HG02981 (cell line): ENCODE measurements at regions not wholly inside any gene's neighbourhood (a gene's known extent, or its start where the extent isn't known, plus 50 kb on each side); places are given as distances from the start of the nearest gene placed in this dataset.
"Not testable (repeated sequence)": the region's sequence is repeated elsewhere in the genome, so short reads cannot be mapped to it uniquely, and the experiment has no call there.

Experiments
- ATAC-seq: cut with Tn5 transposase; IDR thresholded peaks from one replicate; pipeline ENCODE4 v1.9.1; 2021; ENCODE audit warnings: mild to moderate bottlenecking, moderate library complexity; ENCODE audit not compliant: unreplicated experiment

DNA sequence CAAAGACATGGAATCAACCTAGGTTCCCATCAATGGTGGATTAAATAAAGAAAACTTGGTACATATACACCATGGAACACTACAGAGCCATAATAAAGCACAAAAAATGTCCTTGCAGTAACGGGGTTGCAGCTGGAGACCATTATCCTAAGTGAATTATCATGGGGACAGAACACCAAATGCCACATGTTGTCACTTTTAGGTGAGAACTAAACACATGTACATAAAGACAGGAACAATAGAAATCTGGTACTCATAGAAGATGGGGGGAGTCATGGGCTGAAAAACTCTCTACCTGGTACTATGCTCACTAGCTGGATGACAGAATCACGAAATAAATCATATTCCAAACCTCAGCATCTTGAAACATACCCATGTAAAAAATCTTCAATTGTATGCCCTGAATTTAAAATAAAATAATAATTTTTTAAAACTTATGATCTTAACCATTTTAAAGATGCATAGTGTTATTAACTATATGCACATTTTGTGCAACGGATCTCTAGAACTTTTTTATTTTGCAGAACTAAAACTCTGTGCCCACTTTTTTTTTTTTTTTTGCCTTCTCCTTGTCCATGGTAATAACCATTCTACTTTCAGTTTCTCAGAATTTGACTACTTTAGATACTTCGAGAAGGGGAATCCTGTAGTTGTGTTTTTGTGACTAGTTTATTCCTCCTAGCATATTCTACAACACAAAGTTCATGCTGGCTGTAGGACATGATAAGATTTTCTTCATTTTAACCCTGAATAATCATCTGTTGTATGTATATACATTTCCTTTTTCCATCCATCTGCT is 1081.6 kb upstream of the ACO1 start:
- peak; percentile 61 for ATAC-seq

DNA sequence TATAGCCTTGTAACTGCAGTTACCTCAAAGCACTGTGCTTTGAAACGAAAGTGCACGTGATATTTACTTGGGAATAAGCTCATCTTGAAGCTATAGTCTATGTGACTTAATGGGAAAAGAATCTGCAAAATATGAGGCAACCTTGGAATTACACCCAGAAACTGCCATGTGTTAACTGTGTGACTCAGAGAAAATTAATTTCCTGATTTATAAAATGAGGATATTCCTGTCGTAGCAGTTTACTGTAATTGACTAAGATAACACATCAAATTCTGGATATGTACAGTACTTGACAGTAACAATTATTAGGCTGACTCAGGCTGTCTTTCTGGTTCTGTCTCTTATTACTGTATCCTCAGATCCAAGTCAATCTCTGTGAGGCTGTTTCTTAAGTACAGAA is 1079.9 kb upstream of the ACO1 start:
- no peak for ATAC-seq

DNA sequence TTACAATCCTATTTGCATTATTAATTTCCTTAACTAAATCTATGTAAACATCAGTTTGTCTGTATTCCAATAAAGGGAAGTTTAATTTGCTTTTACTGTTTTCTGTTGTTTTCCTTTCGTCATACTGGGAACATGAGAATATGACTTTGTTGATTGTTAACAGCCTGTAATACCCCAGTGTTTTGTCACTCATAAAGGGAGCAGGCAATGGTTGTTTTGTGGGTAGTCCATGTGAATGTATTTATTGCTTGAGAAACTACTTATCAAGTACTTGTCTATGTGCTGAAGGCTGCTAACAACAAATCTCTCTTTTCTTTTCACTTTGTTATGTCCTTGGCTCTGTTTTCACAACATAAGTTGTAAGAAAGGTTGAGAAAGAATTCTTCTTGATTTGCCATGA is 1070.2 kb upstream of the ACO1 start:
- ATAC-seq, result no peak

DNA sequence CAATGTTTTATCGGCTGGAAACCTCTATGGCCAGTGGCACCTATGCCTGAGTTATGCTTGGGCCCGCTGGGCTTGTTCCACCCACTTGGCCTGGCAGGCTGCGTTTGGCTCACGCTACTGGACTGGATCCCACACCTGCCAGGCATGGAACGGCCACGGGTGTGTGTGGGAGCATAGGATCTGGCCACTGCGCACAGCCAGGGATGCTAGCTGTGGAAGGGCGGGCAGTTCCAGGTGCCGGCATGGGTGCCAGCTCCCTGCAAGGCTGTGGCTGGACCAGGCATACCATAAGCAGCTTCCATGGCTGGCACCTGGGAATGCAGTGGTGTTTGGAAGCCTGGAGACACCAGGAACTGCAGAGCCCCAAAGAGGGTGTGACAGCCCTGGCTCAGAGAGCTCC is 1063.9 kb upstream of the ACO1 start:
- ATAC-seq, result no peak

DNA sequence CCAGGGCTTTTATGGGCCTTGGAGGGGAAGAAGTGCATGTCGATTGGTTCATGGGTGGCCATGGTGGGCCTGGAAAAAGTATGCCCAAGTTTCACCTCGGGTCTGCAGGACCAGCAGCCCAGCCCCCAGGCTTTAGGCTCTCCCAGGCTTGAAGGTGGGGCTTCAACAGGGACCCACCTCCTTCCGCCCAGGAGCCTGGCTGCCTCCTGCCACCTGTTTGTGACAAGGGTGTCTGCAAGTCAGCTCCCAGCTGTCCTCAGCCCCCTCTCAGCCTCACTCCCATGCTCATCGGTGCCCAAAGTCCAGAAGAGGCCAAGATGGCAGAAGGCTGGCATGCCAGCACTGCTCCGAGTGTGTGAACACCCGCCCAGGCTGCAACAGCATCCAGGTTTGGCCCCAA is 1063.2 kb upstream of the ACO1 start:
- ATAC-seq, result no peak

DNA sequence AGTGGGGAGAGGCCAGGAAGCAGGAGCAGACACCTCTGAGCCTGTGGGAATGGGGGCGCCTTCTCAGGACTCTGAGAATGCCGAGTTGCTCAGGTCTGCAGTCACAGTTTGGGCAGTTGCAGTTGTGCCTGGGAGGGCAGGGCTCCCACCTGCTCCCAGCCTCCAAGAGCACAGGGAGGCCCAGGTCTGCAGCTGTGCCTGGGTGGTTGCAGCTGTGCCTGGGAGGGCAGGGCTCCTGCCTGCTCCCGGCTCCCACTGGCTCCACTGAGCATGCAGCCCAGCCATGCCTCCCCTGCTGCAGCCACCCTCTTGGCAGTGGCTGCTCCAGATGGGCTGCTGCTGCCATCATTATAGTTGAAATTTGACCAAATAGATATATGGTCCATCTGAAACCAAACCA is 1062.8 kb upstream of the ACO1 start:
- no peak for ATAC-seq

DNA sequence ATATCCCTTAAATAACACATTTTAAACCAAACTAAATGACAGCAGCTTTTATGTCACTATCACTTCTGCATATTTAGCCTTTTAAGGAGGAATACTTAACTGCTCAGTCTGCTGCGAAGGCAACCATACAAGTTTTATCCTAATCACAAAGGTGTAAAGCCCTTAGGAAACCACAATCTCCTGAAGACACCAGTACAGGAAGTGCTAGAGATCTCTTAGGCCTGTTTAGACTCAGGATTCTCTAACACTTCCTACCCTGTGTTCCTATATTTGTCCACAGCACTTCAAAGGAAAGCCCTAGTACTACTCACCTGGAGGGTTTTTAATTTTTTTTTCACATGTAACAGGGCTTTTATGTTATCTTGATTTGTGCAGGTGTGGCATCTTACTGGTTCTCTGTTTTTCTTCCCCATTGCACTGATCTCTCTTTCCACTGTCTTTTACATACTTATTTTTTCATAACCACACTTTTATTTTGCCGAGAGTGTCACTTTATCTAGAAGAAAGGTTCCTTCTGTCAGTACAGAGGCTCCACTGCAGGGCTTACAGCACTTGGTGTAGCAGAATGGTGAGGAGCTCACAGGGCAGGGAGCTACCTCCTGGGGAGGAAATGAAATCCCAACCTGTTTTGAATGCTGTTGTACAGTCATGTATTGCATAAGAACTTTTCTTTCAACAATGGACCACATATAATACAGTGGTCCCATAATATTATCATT is 1060.6 kb upstream of the ACO1 start:
- no peak for ATAC-seq

DNA sequence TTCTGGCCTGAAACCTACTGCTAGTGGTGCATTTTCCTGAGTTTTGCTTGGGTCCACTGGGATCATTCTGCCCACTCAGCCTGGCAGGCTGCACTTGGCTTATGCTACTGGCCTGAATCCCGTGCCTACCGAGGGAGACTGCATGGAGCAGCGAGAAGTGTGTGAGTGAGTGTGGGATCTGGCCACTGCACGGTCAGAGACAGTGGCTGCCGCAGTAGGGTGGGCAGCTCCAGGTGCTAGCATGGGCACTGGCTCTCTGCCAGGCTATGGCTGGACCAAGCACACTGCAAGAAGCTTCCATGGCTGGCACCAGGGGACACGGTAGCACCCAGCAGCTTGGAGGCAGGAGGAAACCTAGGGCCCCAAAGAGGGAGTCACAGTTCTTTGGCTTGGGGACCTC is 1058.7 kb upstream of the ACO1 start:
- no peak for ATAC-seq

DNA sequence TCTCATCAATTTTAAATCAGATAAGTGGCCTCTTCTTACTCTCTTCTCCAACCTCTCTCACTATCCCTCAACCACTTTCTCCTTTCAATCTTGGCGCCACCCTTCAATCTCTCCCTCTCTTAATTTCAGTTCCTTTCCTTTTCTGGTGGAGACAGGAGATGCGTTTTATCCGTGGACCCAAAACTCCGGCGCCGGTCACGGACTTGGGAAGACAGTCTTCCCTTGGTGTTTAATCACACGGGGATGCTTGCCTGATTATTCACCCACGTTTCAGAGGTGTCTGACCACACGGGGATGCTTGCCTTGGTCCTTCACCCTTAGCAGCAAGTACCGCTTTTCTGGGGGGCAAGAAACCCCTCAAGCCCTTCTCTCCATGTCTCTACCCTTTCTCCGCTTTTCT is 1057.6 kb upstream of the ACO1 start:
- not testable (repeated sequence) for ATAC-seq

DNA sequence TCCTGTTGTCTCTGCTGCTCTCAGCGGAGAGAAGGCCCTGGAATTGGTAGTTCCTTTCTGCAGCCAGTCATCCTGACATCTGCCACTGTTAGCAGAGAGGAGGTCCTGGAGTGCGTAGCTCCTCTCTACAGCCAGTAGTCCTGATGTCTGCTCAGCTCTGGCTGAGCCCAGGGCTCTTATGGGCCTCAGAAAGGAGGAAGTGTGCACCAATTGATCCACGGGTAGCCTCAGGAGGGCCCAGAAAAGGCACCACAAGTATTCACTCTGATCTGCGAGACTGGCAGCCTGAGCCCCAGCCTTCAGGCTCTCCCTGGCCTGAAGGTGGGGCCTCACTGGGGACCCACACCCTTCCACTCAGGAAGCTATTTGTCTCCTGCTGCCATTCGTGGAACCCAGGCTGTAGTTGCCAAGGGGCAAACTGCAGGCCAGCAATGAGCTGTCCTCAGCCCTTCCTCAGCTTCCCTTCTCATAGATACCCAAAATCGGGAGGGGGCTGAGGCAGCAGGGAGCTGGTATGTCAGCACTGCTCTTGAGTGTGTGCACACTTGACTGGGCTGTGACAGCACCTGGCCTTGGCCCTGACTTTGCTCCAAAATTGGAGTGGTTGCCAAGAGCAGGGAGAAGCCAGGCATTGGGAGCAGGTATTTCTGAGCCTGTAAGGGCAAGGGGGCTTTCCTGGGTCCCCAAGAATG is 1049.5 kb upstream of the ACO1 start:
- ATAC-seq, result no peak

DNA sequence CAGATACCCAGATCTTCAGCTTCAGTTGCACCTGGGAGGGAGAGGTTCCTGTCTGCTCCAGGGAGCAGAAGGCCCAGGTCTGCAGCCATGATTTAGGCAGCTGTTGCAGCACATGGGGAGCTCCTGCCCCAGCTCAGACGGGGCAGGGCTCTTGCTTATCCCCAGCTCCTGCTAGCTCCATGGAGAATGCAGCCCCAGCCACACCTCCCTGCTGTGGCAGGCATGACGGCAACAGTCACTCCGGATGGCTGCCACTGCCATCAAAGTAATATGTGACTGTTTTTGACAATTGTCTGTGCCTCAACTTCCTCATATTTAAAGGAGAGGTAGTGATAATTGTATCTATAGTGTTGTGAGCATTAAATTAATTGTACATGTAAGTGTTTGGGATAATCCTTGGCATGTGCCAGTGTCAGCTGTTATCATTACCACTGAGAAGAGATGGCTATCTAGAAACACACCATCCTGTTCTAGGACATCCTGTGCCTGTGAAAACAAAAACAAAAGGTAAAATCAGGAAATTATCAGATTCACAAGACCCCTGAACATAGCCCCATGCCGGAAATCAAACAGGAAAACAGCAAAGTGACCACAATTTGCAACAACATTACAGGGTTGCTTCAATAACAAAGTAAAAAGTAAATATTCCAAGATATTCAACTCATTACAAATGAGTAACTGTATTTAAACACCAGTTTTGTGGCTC is 1048.8 kb upstream of the ACO1 start:
- ATAC-seq, result no peak

DNA sequence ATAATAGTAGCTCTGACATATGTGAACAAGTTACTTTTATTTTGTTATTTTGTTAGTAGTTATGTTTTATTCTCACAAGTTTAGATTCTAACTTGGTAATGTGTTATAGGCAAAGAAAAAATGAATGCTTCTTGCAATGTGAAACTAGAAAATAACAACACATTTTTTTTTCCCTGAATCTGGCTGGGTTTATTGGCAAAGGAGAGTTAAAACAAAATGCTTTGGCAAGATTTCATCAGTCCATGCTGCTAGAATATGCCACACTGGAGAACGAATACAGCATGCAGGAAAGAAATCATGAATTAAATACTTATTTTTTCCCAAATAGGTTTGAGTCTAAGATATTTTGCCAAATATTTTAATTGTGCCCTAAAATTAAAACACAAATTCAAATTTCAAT is 1048.1 kb upstream of the ACO1 start:
- ATAC-seq, result no peak

DNA sequence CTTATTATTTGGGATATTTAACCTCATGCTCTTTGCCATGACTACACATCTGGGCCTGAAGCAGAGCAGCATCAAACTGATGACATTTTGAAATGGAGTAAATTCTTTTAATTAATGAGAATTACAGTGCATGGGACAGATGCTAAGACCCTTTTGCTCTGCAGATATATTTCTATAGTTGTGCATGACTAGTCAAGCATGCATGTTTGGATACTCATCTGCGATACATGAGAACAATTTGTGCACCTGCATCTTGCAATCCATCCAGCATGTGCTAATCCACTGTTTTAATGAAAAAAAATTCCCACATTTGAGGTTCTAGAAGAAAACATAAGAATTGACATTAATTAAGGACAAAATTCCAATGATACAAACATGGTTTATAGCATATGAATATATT is 1047.6 kb upstream of the ACO1 start:
- no peak for ATAC-seq

DNA sequence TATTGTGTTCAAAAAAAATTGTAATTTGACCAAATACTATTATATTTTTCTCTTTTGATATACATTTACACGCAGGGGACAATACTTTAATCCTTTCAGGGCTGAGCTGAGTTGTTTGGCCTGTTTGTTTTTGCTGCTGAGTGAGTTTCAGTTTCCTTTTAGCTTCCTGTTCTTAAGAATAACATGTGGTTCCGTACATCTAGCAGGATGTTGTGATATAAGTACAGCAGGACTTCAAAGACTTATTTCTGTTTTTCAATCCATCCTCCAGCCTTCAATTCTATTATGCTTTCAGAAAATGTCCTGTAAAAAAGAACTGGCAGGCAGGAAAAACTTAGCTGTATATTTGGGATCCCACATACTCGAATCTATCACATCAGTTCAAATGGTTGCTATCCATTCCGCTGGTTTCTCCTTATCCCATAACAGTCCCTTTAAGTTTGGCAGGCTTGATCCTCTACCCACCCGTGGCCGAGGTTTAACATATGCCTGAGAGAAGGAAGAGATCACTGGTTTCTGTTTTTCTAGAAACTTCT is 1037.3 kb upstream of the ACO1 start:
- ATAC-seq, result peak; percentile 99

DNA sequence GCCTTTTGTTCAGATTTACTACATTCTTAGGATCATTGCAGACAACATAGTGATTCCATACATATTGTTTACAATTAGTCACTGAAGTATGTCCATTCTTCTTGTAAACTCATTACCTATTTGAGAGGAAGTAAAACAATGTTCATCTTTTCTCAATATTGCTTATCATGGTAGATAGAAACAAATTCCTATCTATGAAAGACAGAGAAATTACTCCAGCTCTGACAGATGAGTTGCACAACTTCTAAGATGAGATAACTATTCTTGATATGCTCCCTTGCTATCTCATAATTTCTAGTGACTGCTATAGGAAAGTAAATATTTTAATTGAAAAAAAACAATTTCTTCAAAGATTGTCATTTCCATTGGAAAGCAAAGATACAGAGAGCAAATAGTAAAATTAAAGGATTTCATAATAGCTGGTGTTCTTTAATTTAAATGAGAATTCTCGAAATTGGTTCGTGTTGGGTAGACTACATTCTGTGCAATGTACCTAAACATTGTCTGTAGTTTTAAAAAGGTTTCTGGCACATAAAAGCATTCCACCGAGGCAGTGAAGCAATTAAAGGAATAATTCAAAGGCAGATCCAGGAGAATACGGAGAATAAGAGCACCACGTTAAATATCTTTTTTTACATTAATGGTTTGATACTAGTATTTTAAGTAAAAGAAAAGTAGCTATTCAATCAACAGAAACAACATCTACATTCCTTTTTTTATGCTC is 1029.1 kb upstream of the ACO1 start:
- no peak for ATAC-seq

DNA sequence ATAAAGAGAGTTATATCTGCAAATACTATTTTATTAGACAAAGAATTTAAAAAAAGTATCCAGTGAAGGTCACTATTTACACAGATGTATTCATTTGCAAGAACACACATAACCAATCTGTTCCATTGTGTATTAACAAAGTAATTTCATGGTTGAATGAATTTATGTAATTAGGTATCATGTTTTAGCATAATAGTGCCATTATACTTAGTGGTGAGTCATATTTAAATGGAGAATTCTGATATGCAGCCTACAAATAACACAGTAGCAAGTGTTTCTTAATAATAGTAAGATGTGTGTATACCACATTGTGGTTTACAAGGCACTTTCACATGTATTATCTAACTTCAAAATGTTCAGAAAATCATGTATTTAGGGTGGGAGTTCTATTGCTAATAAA is 1028.5 kb upstream of the ACO1 start:
- no peak for ATAC-seq

DNA sequence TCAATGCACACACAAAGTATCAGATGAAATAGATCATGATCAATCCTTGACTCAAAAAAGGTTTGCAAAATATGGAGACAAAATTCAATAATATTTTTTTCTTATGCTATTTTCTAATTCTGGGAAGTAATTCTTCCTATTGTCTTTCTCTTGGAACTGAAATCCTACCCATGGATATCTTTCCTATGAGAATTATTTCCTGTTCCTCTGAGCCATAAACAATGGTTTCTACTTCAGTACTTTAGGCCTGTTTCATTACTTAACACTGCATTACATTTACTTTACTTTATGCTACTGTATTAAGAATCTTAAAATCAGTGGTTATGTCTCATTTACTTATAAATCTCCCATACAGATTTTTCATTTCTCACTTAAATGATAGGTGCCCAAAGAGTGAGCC is 1025.4 kb upstream of the ACO1 start:
- ATAC-seq, result no peak

DNA sequence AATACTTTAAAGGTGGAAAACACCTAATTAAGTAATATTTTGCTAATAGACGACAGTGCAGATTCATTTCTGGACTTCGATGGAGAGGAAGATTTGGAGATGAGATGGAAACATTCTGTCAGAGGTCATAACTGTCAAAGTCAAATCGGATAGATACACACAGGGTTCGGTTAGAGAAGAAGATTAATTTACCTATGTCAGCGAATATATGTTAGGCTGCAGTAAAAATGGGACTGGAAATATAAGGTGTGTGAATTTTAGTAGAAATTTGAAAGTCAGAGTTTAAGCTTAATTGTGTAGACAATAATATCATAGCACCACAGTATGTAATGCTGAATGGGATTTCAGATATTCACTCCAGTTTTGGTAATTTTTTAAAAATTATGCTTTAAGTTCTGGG is 1020.3 kb upstream of the ACO1 start:
- ATAC-seq, result no peak

DNA sequence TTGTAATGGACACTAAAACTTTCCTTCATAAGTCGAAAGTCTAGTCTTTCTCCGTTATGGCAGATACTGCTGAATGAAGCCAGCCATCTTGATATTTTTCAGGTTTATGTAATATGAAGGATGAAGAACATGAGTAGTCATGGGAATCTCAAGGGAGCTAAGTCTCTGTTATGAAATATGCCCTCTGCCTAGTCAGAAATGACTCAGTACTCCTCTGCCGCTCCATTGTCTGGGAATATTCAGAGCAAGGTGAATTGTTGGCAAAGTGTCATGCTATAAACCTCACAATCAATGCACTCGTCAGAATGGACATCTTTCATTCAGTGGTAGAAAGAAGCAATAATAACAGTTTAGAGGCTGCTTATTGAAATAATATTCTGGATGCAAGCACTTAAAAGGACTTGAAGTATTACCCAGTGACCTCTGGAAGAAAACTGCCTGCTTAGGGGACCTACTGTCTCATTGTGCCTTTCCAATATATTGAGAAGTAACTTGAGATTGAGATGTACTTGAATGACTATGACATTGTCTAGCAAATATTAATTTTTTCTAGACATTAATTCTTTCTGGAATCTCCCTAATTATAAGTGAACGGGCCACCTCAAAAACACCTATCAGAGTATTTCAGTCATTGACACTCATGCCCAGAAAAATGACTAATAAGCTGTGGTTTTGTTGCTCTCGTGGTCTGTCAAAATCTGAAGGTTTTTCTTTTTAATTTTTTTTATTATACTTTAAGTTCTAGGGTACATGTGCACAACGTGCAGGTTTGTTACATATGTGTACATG is 1011.5 kb upstream of the ACO1 start:
- peak; percentile 65 for ATAC-seq

DNA sequence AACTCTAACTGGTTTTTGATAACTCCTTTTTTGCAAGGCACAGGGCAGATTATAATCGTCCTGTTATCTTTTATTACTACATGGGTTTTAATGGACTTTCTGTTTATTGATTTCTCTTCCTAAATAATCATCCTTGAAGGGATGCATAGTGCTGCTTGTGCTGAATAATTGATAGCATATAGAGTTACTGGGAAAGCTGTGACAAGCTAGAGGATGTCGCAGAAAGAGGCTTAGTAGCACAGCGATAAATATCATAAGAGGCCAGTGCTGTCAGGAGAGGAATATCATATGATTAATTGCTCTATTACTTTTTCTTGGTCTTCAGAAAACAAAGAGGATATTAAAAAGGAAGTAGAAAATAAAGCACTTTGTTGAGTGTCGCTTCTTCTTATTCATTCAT is 1007.1 kb upstream of the ACO1 start:
- no peak for ATAC-seq
